ENCODE measurements at regions not wholly inside any gene's neighbourhood (a gene's known extent, or its start where the extent isn't known, plus 50 kb on each side); places are given as distances from the start of the nearest gene placed in this dataset.

- no peaks in the 10 kb centered on the region for H3K4me1 Mint-ChIP-seq (ENCODE audit: low read depth)
- H3K27ac Mint-ChIP-seq = no peak overlapping the region
- TF ChIP-seq CTCF (IDR thresholded peaks at IDR 0.05) = no peak
- peaks cover 3% of the 10 kb centered on the region; the same call in 1 of the 2 replicates for H3K27me3 Mint-ChIP-seq (ENCODE audit: insufficient read depth)
- no peak overlapping the region for H3K4me3 Mint-ChIP-seq
- H3K9me3 Mint-ChIP-seq = peaks cover 17% of the 10 kb centered on the region
- H3K36me3 Mint-ChIP-seq (ENCODE audit: low read depth) = no peaks in the 10 kb centered on the region
- no peak for DNase-seq
These were observed 342.0 kb downstream of the HRH4 start for GRCh38 chr18:24802456-24802855.

- Mint-ChIP-seq H3K27ac (no peak overlapping the region), H3K36me3 (ENCODE audit: low read depth) (no peaks in the 10 kb centered on the region), H3K4me3 (no peak overlapping the region), H3K4me1 (ENCODE audit: low read depth) (no peaks in the 10 kb centered on the region), H3K27me3 (ENCODE audit: insufficient read depth) (0 out of 2 replicates have a peak, but pooled peaks cover 3% of the 10 kb centered on the region), H3K9me3 (peaks cover 8% of the 10 kb centered on the region)
- DNase-seq = no peak
- TF ChIP-seq CTCF (IDR thresholded peaks at IDR 0.05) = no peak
These were observed 344.7 kb downstream of the HRH4 start for GRCh38 chr18:24805156-24805555.

GRCh38 chr18:24809173-24809950, 348.9 kb downstream of the HRH4 start:
- Mint-ChIP-seq H3K27ac (no peak overlapping the region), H3K4me3 (no peak overlapping the region), H3K4me1 (ENCODE audit: low read depth) (no peaks in the 10 kb centered on the region), H3K36me3 (ENCODE audit: low read depth) (no peaks in the 10 kb centered on the region), H3K27me3 (ENCODE audit: insufficient read depth) (no peaks in the 10 kb centered on the region), H3K9me3 (peaks cover 12% of the 10 kb centered on the region)
- TF ChIP-seq CTCF (IDR thresholded peaks at IDR 0.05) = no peak
- no peak for DNase-seq

- Mint-ChIP-seq H3K27me3 (ENCODE audit: insufficient read depth) (no peaks in the 10 kb centered on the region), H3K27ac (no peak overlapping the region)
- TF ChIP-seq CTCF (IDR thresholded peaks at IDR 0.05) = no peak
These were observed 350.3 kb downstream of the HRH4 start for GRCh38 chr18:24810561-24811305.

GRCh38 chr18:24811950-24812681, 351.7 kb downstream of the HRH4 start:
- no peak for DNase-seq
- H3K27ac Mint-ChIP-seq = no peak overlapping the region
- no peak overlapping the region for H3K4me3 Mint-ChIP-seq

More at GRCh38 chr18:24810561-24811305, 350.3 kb downstream of the HRH4 start:
- no peaks in the 10 kb centered on the region for H3K4me1 Mint-ChIP-seq (ENCODE audit: low read depth)
- no peak for DNase-seq
- H3K9me3 Mint-ChIP-seq = peaks cover 7% of the 10 kb centered on the region; the same call in 1 of the 2 replicates
- no peak overlapping the region for H3K4me3 Mint-ChIP-seq
- no peaks in the 10 kb centered on the region for H3K36me3 Mint-ChIP-seq (ENCODE audit: low read depth)

More at GRCh38 chr18:24811950-24812681, 351.7 kb downstream of the HRH4 start:
- no peak for TF ChIP-seq CTCF (IDR thresholded peaks at IDR 0.05)
- H3K4me1 Mint-ChIP-seq (ENCODE audit: low read depth) = no peaks in the 10 kb centered on the region
- peaks cover 7% of the 10 kb centered on the region; the same call in 1 of the 2 replicates for H3K9me3 Mint-ChIP-seq
- no peaks in the 10 kb centered on the region for H3K27me3 Mint-ChIP-seq (ENCODE audit: insufficient read depth)
- H3K36me3 Mint-ChIP-seq (ENCODE audit: low read depth) = no peaks in the 10 kb centered on the region

Data from HFFc6 (cell line).